ENCODE measurements at regions not wholly inside any gene's neighbourhood (a gene's known extent, or its start where the extent isn't known, plus 50 kb on each side); places are given as distances from the start of the nearest gene placed in this dataset.

DNA sequence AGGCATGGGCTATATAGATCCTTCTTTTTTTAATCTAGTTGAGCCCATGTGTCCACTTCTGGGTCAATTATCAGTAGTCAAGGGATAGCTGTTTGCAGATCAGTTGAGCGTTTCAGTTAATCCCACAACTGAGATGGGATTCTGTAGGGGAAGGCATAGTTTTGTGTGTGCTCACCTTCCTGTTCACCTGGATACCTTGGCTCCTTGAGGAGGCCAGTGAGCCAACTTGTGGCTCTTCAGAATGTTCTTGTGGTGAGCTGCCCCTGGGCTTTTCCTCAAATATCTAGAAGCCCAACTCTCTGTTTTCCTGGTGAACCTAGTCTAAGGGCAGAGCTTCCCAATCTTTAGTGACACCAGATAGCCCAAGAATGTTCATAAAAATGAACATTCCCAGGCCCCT is 302.9 kb upstream of the TBX3 start:
- DNase-seq, result no peak

DNA sequence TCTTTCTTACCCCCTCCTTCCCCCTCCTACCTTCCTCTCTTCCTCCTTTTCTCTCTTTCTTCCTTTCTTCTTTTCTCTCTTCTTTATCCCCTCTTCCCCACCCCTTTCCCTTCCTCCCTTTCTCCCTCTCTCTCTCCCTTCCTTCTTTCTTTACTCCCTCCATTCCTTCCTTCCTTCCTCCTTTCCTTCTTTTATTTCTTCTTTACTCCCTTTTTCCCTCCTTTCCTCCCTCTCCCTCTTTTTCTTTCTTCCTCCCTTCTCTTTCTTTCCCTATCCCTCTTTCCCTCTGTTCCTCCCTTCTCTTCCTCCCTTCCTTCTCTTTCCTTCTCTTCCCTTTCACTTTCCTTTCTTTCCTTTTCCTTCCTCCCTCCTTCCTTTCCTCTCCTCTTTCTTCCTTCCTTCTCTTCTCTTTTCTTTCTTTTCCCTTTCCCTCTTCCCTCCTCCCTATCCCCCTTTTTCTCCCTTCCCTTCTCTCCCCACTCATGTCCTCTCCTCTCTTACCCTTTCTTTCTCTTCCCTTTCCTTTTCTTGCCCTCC is 302.3 kb upstream of the TBX3 start:
- no peak for DNase-seq

DNA sequence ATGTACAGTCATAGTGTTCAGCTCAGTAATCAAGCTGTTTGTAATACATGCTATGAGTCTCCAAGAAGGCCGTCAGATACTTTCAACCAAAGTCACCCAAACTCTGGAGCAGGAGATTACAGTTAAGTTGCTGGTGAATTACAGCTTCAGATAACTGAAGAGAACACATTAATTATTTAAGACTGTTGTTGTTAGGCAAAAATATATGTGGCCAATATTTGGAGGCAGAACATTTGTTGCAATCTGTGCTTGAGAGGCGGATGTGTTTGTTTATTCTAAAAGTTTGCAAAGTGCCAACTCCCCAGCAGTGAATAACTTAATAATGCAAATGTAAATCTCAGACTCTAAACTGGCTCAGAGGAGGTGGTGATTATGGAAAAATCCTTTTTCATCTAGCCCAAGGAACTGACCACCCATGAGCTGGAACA is 300.7 kb upstream of the TBX3 start:
- DNase-seq, result no peak

DNA sequence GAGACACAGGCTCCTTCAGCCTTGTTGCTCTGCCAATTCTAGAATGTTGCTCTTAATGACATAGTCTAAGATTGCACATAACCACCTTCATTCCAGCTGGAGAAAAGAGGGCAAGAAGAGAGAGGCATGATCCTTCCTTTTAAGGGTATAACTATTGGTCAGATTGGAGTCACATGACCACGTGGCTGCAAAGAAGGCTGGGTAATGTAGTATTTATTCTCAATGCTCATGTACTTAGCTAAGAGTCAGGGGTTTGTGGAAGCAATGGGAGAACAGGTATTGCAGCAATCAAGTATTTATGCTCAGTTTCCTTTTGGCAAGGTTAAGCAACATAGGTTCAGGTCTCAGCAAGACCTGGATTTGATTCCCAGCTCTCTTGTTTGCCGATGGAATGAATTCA is 298.8 kb upstream of the TBX3 start:
- no peak for DNase-seq

- no peak for DNase-seq
Observed at GRCh38 chr12:114981036-114981435, 297.1 kb upstream of the TBX3 start.

DNA sequence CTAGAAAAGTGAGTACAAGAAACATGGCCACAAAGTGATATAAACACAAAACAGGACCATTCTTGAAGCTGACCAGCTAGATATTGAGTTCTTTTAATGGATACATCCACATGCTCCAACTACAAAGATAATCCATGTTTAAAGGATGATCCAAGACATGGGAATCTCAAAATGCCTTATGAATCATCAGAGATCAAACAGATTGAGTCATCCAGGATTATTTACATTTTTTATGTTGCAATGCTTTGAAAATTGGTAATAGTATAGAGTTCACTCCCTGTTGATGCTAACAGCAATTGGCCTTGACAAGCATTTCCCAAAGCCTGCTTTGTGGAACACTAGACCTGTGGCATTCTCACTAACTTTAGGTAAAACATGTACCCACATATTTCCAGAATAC is 293.0 kb upstream of the TBX3 start:
- no peak for DNase-seq

GRCh38 chr12:114976372-114976771 is 292.4 kb upstream of the TBX3 start:
- DNase-seq, result no peak

- no peak for DNase-seq
Observed at GRCh38 chr12:114975640-114976310, 291.8 kb upstream of the TBX3 start.

DNA sequence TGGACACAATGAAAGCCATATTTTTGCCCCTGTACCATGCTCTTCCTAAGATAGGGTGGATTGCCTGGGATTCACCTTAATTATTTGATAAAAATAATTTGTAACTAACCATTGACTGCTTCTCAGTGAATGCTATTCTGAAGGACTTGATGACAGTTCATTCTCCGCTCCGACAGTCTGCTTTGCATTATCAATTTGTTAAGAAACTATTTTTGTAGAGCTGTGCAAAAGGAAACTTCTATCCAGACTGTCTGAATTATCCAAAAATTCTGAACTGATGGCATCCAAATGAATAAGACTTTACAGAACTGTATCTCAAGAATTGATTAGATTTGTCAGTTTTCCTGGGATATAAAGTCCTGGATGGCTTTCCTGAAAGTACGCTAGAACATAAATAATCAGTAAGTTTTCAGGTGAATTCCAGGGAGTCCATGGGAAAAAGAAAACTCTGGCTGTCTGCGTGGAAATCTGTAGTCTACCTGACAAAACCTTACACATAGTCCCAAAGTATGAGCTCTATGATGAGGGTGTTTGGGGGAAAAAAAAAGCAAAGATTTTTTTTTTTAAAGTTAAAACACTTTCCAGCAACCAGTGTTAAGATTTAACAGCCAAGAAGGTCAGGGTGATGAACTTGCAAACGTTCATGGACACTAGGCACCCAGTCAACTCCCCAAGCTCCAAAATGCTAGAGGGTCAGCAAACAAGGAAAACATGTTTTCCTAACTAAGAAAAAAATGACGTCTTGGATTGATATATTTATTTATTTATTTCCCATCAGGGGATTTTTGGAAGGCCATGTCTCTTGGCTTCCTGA is 291.1 kb upstream of the TBX3 start:
- DNase-seq, result no peak

GRCh38 chr12:114974333-114974732 is 290.4 kb upstream of the TBX3 start:
- no peak for DNase-seq

GRCh38 chr12:114968727-114969126 is 284.8 kb upstream of the TBX3 start:
- no peak for DNase-seq

GRCh38 chr12:114967151-114967550 is 283.2 kb upstream of the TBX3 start:
- no peak for DNase-seq

DNA sequence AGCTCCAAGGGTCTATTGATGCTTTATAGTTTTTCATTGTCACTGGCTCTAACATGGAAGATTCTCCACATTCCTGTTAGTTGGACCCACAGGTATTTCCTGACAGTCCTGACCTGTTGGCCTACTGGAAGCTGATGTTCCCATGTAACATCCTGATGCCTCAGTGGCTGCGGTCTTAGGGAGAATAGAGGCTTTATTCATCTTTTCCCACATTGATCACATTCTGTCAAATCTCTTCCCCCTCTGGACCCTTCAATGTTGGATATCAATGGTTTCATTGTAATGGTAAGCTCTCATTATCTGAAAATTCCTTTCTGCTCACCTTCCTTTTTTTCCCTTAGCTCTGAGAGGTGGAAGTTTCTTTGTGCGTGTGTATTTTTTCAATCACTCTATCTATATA is 280.9 kb upstream of the TBX3 start:
- DNase-seq, result no peak

- no peak for DNase-seq
Observed at GRCh38 chr12:114963846-114964245, 279.9 kb upstream of the TBX3 start.

- no peak for DNase-seq
Observed at GRCh38 chr12:114961491-114961890, 277.5 kb upstream of the TBX3 start.

DNA sequence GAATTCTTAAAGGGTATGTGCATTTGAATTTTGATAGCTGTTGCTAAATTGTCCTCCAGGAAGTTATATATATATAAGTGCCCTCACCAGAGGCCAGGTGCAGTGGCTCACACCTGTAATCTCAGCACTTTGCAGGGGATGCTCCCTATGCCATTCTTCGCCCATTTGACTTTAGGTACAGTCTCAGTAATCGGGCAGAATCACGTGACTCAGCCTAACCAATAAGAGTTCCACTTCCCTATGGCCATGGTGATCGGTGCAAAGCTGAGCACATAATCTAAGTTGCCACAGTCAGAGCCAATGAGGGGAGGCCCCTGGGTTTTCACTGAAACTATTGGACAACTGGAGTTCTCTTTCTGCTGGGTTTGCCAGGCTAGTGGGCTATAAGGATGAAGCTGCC is 274.6 kb upstream of the TBX3 start:
- DNase-seq, result no peak

DNA sequence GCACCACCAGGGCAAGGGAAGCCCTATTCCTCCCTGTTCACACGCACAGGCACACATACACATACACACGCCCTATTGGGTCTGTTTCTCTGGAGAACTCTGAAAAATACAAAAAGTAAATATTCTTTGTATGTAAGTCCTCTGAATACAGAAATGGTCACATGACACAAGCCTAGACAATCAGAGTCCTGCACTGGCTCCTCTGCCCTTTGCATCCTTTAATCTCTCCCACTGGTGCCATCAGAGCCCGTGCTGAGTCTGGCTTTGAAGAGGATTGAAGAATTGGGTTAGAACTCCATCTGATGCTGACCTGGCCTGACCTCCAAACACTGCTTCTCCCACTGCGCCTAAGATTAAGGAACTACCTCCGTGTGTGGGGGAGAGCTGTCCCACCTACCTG is 273.2 kb upstream of the TBX3 start:
- no peak for DNase-seq

GRCh38 chr12:114955414-114956014 is 271.5 kb upstream of the TBX3 start:
- DNase-seq, result no peak

- no peak for DNase-seq
Observed at GRCh38 chr12:114954511-114955055, 270.6 kb upstream of the TBX3 start.

DNA sequence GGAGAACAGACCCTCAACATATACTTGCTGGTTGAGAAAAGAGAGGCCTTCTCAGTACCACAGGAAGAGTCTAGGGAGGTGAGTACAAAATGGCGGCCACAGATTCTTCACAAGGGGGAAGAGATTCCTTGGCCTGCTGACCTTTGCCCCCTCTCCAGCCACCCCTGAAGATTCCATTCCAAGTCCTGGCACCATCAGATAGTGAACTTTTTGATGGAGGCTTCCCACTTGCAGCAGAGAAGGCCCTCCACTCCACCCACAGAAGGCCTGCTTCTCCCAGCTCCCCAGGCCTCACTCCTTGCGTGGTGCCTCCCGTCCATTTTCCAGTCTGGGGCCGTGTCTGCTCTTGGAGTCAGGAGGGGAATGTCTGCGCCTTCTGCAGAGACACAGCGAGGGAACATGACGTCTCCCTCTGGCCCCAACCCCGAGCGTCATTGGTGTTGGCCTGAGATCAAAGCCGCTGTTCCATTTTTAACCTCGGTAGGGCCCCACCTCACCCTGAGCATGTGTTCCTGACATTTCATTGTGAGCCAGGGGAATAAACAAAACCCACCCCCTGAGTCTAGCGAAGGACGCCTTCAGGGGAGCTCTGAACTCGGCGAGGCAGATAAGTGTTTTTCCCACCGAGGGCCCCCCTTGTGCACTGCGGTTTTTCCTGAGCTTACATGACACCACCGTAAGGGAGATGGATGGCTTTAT is 268.7 kb upstream of the TBX3 start:
- no peak for DNase-seq

GRCh38 chr12:114949058-114949820 is 265.3 kb upstream of the TBX3 start:
- no peak for DNase-seq

GRCh38 chr12:114945351-114945750 is 261.4 kb upstream of the TBX3 start:
- no peak for DNase-seq
